Upper lobe of left lung (tissue), 6 donors: ENCODE measurements at regions not wholly inside any gene's neighbourhood (a gene's known extent, or its start where the extent isn't known, plus 50 kb on each side); places are given as distances from the start of the nearest gene placed in this dataset.

Experiments used
- ATAC-seq, 2 donors: fragments of 200-7000 bp; cut with Tn5 transposase; one replicate each; pipeline ENCODE4 v1.9.1; 2022; ENCODE audit warnings: mild to moderate bottlenecking in 2 of 2, moderate library complexity in 2 of 2; ENCODE audit not compliant: low FRiP score in 2 of 2
- DNase-seq, 2 donors: peaks; one replicate each; pipeline ENCODE4 v3.0.0-alpha.2; 2019 to 2020
- H3K27ac ChIP-seq, 4 donors: fragments of 200-600 bp; sonication (generic); one replicate each; pipeline ENCODE4 v1.5.1; 2016 to 2019
- H3K27me3 ChIP-seq, 4 donors: fragments of 200-600 bp; sonication (generic); one replicate each; pipeline ENCODE4 v1.5.1; 2017 to 2019
- H3K36me3 ChIP-seq, 4 donors: fragments of 200-600 bp; sonication (generic); one replicate each; pipeline ENCODE4 v1.5.1; 2016 to 2019
- H3K4me1 ChIP-seq, 4 donors: fragments of 200-600 bp; sonication (generic); one replicate each; pipeline ENCODE4 v1.5.1; 2018 to 2019
- H3K4me3 ChIP-seq, 4 donors: fragments of 200-600 bp; sonication (generic); one replicate each; pipeline ENCODE4 v1.5.1; 2017 to 2019; ENCODE audit warnings: mild to moderate bottlenecking in 2 of 4, moderate library complexity in 1 of 4
- H3K9me3 ChIP-seq, 4 donors: fragments of 200-600 bp; sonication (generic); one replicate each; pipeline ENCODE4 v1.5.1; 2018 to 2019
- CTCF ChIP-seq, 6 experiments: fragments of 450-650 bp in 4 of 6; fragments of 200-600 bp in 2 of 6; sonication (generic) in 2 of 6; IDR thresholded peaks; one replicate each; pipeline ENCODE4 v1.5.1; 2016 to 2019; ENCODE audit warnings: antibody characterized with exemption in 6 of 6
- EP300 ChIP-seq, 4 donors: sonication (generic); formaldehyde crosslinking; IDR thresholded peaks; one replicate each; pipeline ENCODE4 v1.5.1; 2017; ENCODE audit warnings: antibody characterized with exemption in 4 of 4, control low read depth in 2 of 4
- POLR2A ChIP-seq, 4 donors: fragments of 450-650 bp; IDR thresholded peaks; one replicate each; pipeline ENCODE4 v1.5.1; 2016 to 2017; ENCODE audit warnings: antibody characterized with exemption in 4 of 4, mild to moderate bottlenecking in 2 of 4
- POLR2AphosphoS5 ChIP-seq, 2 donors: sonication (generic); formaldehyde crosslinking; IDR thresholded peaks; one replicate each; pipeline ENCODE4 v1.5.1; 2017; ENCODE audit warnings: antibody characterized with exemption in 2 of 2
- WGBS, 2 donors: methylation state at CpG; one replicate each; pipeline ENCODE4 v1.1.5; 2017 to 2018; 5-methylcytosine and 5-hydroxymethylcytosine counted together
- donor health status: DM: no; HTN: no; CAD: no; lungs with moderate emphysema.
- donor health status: DM: no; HTN: yes; CAD: no; lungs with severe emphysema.

DNA sequence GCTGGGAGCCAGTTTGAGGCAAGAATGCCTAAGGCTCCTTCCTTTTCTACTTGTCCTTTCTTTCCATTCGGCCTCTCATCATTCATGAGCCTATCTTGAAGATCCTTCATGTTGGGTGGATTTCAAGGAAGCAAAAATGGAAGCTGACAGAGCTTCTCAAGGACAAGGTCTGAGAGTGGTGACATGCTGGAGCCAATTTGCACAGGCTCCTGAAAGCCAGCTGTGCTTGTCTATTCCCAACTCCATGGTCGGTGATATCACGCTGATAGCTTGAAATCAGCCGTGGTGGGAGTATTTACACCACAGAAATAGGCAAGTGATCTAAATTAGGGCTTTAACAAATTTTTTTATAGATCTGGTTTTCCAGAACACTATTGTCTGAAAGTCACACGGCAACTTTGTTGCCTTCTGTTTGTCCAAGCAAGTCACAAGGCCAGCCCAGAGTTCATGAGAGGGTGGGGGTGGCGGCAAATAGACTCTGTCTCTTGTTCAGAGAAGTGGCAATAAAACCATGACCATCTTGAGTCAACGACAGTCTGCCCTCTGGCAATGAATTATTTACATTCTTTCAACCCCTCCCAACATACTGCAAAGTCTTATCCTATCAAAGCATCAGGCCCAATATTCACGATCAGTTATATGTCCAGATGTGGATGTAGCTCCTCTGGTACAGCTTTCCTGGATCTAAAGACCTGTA, 49.9 kb upstream of the SLC35F5 start:
- WGBS, 2 donors, result 83 to 87% methylated on average over 8 of the region's 8 CpGs
- TF ChIP-seq EP300 (IDR thresholded peaks at IDR 0.05) (no peak), CTCF (IDR thresholded peaks at IDR 0.05) (no peak), POLR2A (IDR thresholded peaks at IDR 0.05) (no peak), POLR2AphosphoS5 (IDR thresholded peaks at IDR 0.05) (no peak)
- Histone ChIP-seq H3K4me3 (no peak overlapping the region), H3K27ac (no peak overlapping the region), H3K4me1 (no peaks in the 10 kb centered on the region), H3K9me3 (no peaks in the 10 kb centered on the region), H3K36me3 (no peaks in the 10 kb centered on the region), H3K27me3 (no peaks in the 10 kb centered on the region)
- ATAC-seq (no peak), DNase-seq (no peak)
